Activated T-helper 2 cell treated with anti-CD3 and anti-CD28 coated beads, Interferon-gamma antibody, Interleukin-2, Interleukin-4, amounts not matched to agents 10 μg/mL and 5 μg/mL and 100 μg/mL, durations not matched to agents 14 hours and 24 hours and 36 hours (primary cell): ENCODE measurements at regions not wholly inside any gene's neighbourhood (a gene's known extent, or its start where the extent isn't known, plus 50 kb on each side); places are given as distances from the start of the nearest gene placed in this dataset.

Experiments
- DNase-seq: peaks from one replicate; pipeline ENCODE4 v3.0.0; 2021; ENCODE audit warnings: low spot score
- H3K27ac Mint-ChIP-seq: one replicate; pipeline ENCODE4 v1.8.0; 2021; ENCODE audit warnings: mixed read lengths
- H3K27me3 Mint-ChIP-seq: one replicate; pipeline ENCODE4 v1.8.0; 2021; ENCODE audit warnings: low read depth, mixed read lengths
- H3K36me3 Mint-ChIP-seq: one replicate; pipeline ENCODE4 v1.8.0; 2021; ENCODE audit warnings: low read depth, mixed read lengths
- H3K4me1 Mint-ChIP-seq: one replicate; pipeline ENCODE4 v1.8.0; 2021; ENCODE audit warnings: low read depth, mixed read lengths
- H3K4me3 Mint-ChIP-seq: one replicate; pipeline ENCODE4 v1.8.0; 2021; ENCODE audit warnings: low read depth, mild to moderate bottlenecking, moderate library complexity, mixed read lengths
- H3K9me3 Mint-ChIP-seq: one replicate; pipeline ENCODE4 v1.8.0; 2021; ENCODE audit warnings: mixed read lengths
- intact Hi-C: fragments of 100-400 bp; cut with micrococcal nuclease; formaldehyde crosslinking; loops from one replicate; pipeline ENCODE4 v1.15.1; 2023

GRCh38 chr1:4976859-4977440, 322.5 kb downstream of the AJAP1 start:
- Mint-ChIP-seq H3K9me3 (no peaks in the 10 kb centered on the region), H3K4me3 (no peak overlapping the region), H3K27ac (no peak overlapping the region), H3K27me3 (no peaks in the 10 kb centered on the region), H3K4me1 (no peaks in the 10 kb centered on the region), H3K36me3 (no peaks in the 10 kb centered on the region)
- DNase-seq = no peak
- intact Hi-C loops = no loop called here

- intact Hi-C loops = no loop called here
- no peak overlapping the region for H3K27ac Mint-ChIP-seq
- no peaks in the 10 kb centered on the region for H3K27me3 Mint-ChIP-seq
- H3K4me3 Mint-ChIP-seq = no peak overlapping the region
- no peaks in the 10 kb centered on the region for H3K36me3 Mint-ChIP-seq
- H3K4me1 Mint-ChIP-seq = no peaks in the 10 kb centered on the region
- H3K9me3 Mint-ChIP-seq = no peaks in the 10 kb centered on the region
- DNase-seq = no peak
These were observed 321.4 kb downstream of the AJAP1 start for GRCh38 chr1:4975856-4976255.

- no peaks in the 10 kb centered on the region for H3K36me3 Mint-ChIP-seq
- no peaks in the 10 kb centered on the region for H3K27me3 Mint-ChIP-seq
- no peak for DNase-seq
- intact Hi-C loops = no loop called here
- H3K9me3 Mint-ChIP-seq = no peaks in the 10 kb centered on the region
- H3K4me3 Mint-ChIP-seq = no peak overlapping the region
- H3K4me1 Mint-ChIP-seq = no peaks in the 10 kb centered on the region
- H3K27ac Mint-ChIP-seq = no peak overlapping the region
These were observed 320.7 kb downstream of the AJAP1 start for GRCh38 chr1:4974981-4975685.

GRCh38 chr1:4973341-4973740, 318.9 kb downstream of the AJAP1 start:
- Mint-ChIP-seq H3K27ac (no peak overlapping the region), H3K4me1 (no peaks in the 10 kb centered on the region), H3K36me3 (no peaks in the 10 kb centered on the region), H3K27me3 (no peaks in the 10 kb centered on the region), H3K4me3 (no peak overlapping the region), H3K9me3 (no peaks in the 10 kb centered on the region)
- intact Hi-C loops = no loop called here
- no peak for DNase-seq

GRCh38 chr1:4972761-4973320, 318.4 kb downstream of the AJAP1 start:
- Mint-ChIP-seq H3K4me1 (no peaks in the 10 kb centered on the region), H3K9me3 (no peaks in the 10 kb centered on the region), H3K36me3 (no peaks in the 10 kb centered on the region), H3K4me3 (no peak overlapping the region), H3K27ac (no peak overlapping the region), H3K27me3 (no peaks in the 10 kb centered on the region)
- DNase-seq = no peak
- intact Hi-C loops = no loop called here

GRCh38 chr1:4971666-4972065, 317.3 kb downstream of the AJAP1 start:
- Mint-ChIP-seq H3K27me3 (no peaks in the 10 kb centered on the region), H3K4me1 (no peaks in the 10 kb centered on the region), H3K27ac (no peak overlapping the region), H3K9me3 (no peaks in the 10 kb centered on the region), H3K4me3 (no peak overlapping the region), H3K36me3 (no peaks in the 10 kb centered on the region)
- intact Hi-C loops = no loop called here
- DNase-seq = no peak

- Mint-ChIP-seq H3K4me3 (no peak overlapping the region), H3K4me1 (peaks cover 2% of the 10 kb centered on the region), H3K9me3 (no peaks in the 10 kb centered on the region), H3K27ac (no peak overlapping the region), H3K27me3 (no peaks in the 10 kb centered on the region), H3K36me3 (no peaks in the 10 kb centered on the region)
- no peak for DNase-seq
- intact Hi-C loops = no loop called here
These were observed 316.1 kb downstream of the AJAP1 start for GRCh38 chr1:4970532-4970931.

GRCh38 chr1:4969556-4970129, 315.2 kb downstream of the AJAP1 start:
- H3K9me3 Mint-ChIP-seq = no peaks in the 10 kb centered on the region
- H3K4me1 Mint-ChIP-seq = peaks cover 2% of the 10 kb centered on the region
- no peak overlapping the region for H3K27ac Mint-ChIP-seq
- no peaks in the 10 kb centered on the region for H3K27me3 Mint-ChIP-seq
- H3K36me3 Mint-ChIP-seq = no peaks in the 10 kb centered on the region
- intact Hi-C loops = no loop called here
- no peak overlapping the region for H3K4me3 Mint-ChIP-seq
- DNase-seq = no peak

GRCh38 chr1:4965346-4966075, 311.1 kb downstream of the AJAP1 start:
- Mint-ChIP-seq H3K4me3 (no peak overlapping the region), H3K27me3 (no peaks in the 10 kb centered on the region), H3K36me3 (no peaks in the 10 kb centered on the region), H3K27ac (no peak overlapping the region), H3K4me1 (peaks cover 2% of the 10 kb centered on the region), H3K9me3 (no peaks in the 10 kb centered on the region)
- no peak for DNase-seq
- intact Hi-C loops = no loop called here

- Mint-ChIP-seq H3K4me3 (no peak overlapping the region), H3K27me3 (no peaks in the 10 kb centered on the region), H3K27ac (no peak overlapping the region), H3K9me3 (no peaks in the 10 kb centered on the region), H3K36me3 (no peaks in the 10 kb centered on the region), H3K4me1 (peaks cover 2% of the 10 kb centered on the region)
- DNase-seq = no peak
- intact Hi-C loops = no loop called here
These were observed 310.4 kb downstream of the AJAP1 start for GRCh38 chr1:4964634-4965345.

GRCh38 chr1:4963251-4963650, 308.8 kb downstream of the AJAP1 start:
- H3K9me3 Mint-ChIP-seq = no peaks in the 10 kb centered on the region
- intact Hi-C loops = no loop called here
- H3K27ac Mint-ChIP-seq = no peak overlapping the region
- DNase-seq = no peak
- no peaks in the 10 kb centered on the region for H3K36me3 Mint-ChIP-seq
- peaks cover 2% of the 10 kb centered on the region for H3K4me1 Mint-ChIP-seq
- no peak overlapping the region for H3K4me3 Mint-ChIP-seq
- no peaks in the 10 kb centered on the region for H3K27me3 Mint-ChIP-seq

- no peak for DNase-seq
- Mint-ChIP-seq H3K4me3 (no peak overlapping the region), H3K27me3 (no peaks in the 10 kb centered on the region), H3K4me1 (peaks cover 2% of the 10 kb centered on the region), H3K36me3 (no peaks in the 10 kb centered on the region), H3K27ac (no peak overlapping the region), H3K9me3 (no peaks in the 10 kb centered on the region)
- intact Hi-C loops = no loop called here
These were observed 308.4 kb downstream of the AJAP1 start for GRCh38 chr1:4962836-4963235.
